GM19023 (cell line): ENCODE measurements at regions not wholly inside any gene's neighbourhood (a gene's known extent, or its start where the extent isn't known, plus 50 kb on each side); places are given as distances from the start of the nearest gene placed in this dataset.

Experiments used
- ATAC-seq: cut with Tn5 transposase; IDR thresholded peaks from one replicate; pipeline ENCODE4 v1.9.1; 2021; ENCODE audit warnings: mild to moderate bottlenecking, moderate library complexity; ENCODE audit not compliant: unreplicated experiment

GRCh38 chr1:4033713-4034112 is 133.6 kb upstream of the C1orf174 start:
- no peak for ATAC-seq

GRCh38 chr1:4034318-4034887 is 134.3 kb upstream of the C1orf174 start:
- ATAC-seq = no peak

- no peak for ATAC-seq
These were observed 144.9 kb upstream of the C1orf174 start for GRCh38 chr1:4044967-4045366.

GRCh38 chr1:4045397-4046010 is 145.4 kb upstream of the C1orf174 start:
- ATAC-seq = no peak

- ATAC-seq = no peak
These were observed 146.9 kb upstream of the C1orf174 start for GRCh38 chr1:4046836-4047461.

- no peak for ATAC-seq
These were observed 147.6 kb upstream of the C1orf174 start for GRCh38 chr1:4047666-4048065.

- no peak for ATAC-seq
These were observed 148.0 kb upstream of the C1orf174 start for GRCh38 chr1:4048076-4048475.

- ATAC-seq = no peak
These were observed 148.8 kb upstream of the C1orf174 start for GRCh38 chr1:4048921-4049320.

- ATAC-seq = no peak
These were observed 150.9 kb upstream of the C1orf174 start for GRCh38 chr1:4050998-4051397.

GRCh38 chr1:4052657-4053056 is 152.6 kb upstream of the C1orf174 start:
- no peak for ATAC-seq

- ATAC-seq = no peak
These were observed 153.2 kb upstream of the C1orf174 start for GRCh38 chr1:4053160-4053748.

- no peak for ATAC-seq
These were observed 153.7 kb upstream of the C1orf174 start for GRCh38 chr1:4053774-4054173.

- no peak for ATAC-seq
These were observed 155.4 kb upstream of the C1orf174 start for GRCh38 chr1:4055294-4055967.

- ATAC-seq = no peak
These were observed 156.3 kb upstream of the C1orf174 start for GRCh38 chr1:4056422-4056821.

- no peak for ATAC-seq
These were observed 156.9 kb upstream of the C1orf174 start for GRCh38 chr1:4056989-4057388.

- ATAC-seq = no peak
These were observed 157.5 kb upstream of the C1orf174 start for GRCh38 chr1:4057603-4058002.

- ATAC-seq = no peak
These were observed 158.1 kb upstream of the C1orf174 start for GRCh38 chr1:4058122-4058521.

- no peak for ATAC-seq
These were observed 158.6 kb upstream of the C1orf174 start for GRCh38 chr1:4058706-4059105.

GRCh38 chr1:4059270-4059669 is 159.2 kb upstream of the C1orf174 start:
- no peak for ATAC-seq

- no peak for ATAC-seq
These were observed 160.8 kb upstream of the C1orf174 start for GRCh38 chr1:4060850-4061249.

- ATAC-seq = no peak
These were observed 161.5 kb upstream of the C1orf174 start for GRCh38 chr1:4061521-4062031.
